ENCODE measurements at regions not wholly inside any gene's neighbourhood (a gene's known extent, or its start where the extent isn't known, plus 50 kb on each side); places are given as distances from the start of the nearest gene placed in this dataset.

DNA sequence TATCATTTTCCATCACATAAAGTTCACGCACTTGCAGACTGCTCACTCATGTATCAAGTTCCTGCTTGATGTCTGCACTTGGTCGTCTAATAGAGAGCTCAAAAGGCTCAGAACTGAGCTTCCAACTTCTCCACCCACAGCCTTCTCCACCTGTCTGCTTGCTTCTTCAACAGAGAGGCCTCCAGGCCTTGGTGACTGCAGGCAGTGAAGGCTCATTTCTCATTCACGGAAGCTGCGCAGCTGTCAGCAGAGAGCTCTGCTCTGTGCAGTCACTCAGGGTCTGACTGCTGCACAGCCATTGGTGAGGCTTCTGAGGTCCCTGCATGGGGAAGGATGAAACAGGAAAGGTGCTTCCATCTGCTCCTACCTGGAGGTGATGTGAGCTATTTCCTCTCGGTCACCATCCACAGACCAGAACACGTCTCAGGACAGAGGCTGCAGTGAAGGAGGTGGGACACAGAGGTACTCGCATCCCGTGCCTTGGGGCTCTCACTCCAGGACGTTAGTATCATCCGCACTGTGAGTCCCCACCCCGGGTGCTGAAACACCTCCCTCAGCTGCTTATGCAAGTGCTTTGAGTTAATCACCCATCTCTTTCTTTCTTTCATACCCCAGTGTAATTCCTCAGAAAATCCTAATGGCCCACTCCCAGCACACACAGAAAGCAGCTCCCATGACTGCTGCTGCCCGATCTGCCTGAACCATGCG is 126.2 kb downstream of the TMEM18 start:
- no peak for DNase-seq (ENCODE audit: low spot score)

DNA sequence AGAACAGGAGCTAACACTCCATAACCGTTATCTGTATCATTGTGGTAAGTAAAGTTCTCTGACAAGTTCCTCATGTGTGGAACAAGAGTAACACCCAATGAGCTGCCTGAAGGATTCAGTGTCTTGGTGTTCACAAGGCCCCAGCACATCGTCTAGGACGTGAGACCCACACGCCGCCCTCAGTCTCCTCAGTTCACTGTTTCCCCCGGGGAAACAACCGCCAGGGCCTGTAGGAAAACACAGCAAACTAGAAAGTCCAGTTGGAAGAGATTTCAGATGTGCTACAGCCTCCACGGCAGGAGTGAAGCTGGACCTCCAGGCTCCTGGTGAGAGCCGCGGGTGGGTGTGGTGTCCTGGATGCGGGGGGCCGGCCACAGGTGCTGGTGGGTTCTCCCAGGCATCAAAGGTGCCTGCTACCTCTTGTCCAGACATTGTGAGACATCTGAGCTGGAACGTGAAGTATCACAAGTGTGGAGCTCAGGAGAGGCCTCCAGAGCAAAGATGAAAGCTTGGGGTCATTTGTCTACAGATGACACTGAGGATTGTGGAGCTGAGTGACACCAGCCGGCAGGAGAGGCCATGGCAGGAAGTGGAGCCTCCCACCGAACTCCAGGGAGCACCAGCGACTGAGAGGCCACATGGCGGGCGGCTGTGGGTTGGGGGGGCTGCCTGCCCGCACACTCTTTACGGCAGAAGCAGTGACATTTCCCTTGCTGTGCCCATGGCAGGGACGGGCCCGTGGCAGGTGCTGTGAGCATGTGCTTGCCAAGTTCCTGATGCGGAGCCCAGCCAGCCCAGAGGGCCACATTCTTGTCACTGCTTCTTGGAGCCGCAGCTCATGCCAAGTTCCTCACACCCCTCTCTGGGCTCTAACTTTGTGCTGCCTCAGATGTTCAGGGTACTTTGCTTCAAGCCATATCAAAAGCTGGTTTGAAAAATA is 131.2 kb downstream of the TMEM18 start:
- DNase-seq (ENCODE audit: low spot score) = no peak

DNA sequence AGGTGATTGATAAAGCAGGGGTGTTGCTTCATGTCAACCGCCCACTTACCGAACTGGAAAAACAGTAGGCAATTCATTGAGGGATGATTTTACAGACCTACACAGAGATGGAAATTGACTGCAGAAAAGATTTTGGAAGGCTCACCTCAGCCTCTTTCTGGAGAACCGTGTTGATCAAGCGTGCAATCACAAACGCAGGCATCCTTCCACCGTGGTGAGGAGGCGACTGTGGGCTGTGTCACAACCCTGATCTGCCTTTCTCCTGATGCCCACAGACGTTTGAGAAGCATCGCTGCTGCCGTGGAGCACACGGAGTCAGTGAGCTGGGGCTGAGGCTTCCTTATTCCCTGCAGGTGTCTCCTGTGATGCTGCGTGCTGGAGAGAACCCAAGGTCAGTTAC is 132.0 kb downstream of the TMEM18 start:
- no peak for DNase-seq (ENCODE audit: low spot score)

DNA sequence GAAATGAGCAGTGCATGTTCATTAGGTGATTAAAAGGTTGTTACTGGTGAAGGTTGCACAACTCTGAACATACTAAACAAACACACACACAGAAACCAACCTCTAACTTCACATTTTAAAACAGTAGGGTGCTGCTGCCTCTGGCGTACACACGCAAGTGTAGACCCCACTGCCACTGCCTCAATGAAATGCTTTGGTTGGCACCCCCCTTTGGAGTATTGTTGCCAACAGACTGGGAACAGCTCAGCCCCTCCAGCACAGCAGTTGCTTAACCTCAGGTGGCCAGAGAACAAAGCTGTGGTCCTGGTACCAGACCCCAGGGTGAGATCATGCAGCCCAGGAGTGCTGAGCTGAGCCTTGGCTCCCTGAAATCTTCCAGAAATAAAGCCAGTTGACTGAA is 138.6 kb downstream of the TMEM18 start:
- DNase-seq (ENCODE audit: low spot score) = no peak

DNA sequence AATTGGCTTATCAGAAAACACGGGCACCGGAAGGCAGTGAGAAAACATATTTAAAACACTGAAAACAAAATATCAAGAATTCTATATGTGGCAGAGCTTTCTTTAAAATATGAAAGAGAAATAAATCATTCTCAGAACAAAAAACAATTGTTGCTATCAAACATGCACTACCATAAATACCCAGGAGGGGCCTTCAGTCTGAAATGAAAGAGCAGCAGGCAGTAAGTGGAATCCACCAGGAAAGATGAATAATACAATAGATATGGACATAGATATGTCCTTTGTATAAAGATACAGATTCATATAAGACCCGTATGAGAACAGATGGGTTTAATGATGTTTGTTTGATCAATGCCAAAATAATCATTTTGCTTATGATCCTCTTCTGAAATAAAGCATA is 142.0 kb downstream of the TMEM18 start:
- no peak for DNase-seq (ENCODE audit: low spot score)

DNA sequence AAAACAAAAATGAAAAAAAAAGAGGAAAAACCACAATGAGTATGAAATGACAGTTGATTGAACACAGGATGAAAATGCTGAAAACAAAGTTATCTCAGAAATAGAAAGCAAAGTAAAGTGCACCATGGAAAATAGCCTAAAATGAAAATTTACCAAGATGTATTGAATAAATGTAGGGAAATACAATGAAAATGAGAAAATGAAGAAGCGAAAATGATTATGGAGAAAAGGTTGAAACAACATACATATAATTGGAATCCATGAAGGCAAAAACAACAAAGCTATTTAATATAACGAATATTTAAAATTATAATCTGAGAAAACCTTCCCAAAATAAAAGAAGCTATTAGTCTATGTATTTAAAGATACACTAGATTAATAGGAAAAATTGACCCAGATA is 147.4 kb downstream of the TMEM18 start:
- no peak for DNase-seq (ENCODE audit: low spot score)

DNA sequence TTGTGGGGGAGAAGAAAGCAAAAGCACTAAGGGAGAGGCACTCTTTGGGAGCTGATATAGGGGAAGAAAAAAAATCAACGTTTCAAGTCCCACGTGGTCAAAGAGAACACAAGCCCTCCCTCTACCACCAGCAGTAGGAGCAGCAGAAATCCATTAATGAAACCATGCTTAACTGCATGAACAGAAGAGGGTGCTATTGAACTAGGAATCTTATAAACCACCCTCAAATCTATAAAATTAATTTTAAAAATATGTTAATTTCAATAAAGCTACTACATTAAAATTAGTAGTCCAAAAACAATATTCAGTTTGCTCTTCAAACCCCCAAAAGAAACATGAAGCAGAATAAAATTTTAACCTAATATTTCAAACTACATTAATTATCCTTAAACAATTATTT is 147.8 kb downstream of the TMEM18 start:
- peak; percentile 2 for DNase-seq (ENCODE audit: low spot score)

DNA sequence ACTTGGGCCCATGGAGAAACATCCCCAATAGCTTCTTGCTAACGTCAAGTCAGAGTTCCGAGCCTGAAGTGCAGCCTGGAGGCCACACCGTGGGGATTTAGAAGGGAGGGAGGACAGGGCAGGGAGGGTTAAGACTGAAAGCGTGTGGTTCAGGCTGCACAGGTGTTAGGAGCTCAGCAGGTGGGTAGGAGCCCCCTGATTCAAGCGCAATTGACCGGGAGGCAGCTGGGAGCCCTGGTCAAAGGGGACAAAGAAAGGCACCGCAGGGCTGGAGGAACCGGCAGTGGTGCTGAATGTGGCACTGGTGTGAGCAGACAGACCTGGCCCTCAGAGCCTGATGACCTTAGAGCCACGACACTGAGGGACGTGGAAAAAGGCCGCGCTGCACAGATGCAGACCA is 149.6 kb downstream of the TMEM18 start:
- DNase-seq (ENCODE audit: low spot score) = no peak

DNA sequence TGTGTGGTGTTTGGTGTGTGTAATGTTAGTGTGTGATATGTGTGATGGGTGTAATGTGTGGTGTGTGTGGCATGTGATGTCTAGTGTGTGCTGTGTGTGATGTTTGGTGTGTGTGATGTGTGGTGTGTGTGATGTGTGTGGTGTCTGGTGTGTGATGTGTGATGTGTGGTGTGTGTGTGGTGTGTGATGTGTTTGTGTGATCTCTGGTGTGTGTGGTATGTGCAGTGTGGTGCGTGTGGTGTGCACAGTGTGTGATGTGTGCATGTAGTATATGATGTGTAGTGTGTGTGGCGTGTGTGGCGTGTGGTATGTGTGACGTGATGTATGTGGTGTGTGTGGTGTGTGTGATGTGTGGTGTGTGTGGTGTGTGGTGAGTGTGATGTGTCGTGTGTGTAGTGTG is 150.3 kb downstream of the TMEM18 start:
- no peak for DNase-seq (ENCODE audit: low spot score)

DNA sequence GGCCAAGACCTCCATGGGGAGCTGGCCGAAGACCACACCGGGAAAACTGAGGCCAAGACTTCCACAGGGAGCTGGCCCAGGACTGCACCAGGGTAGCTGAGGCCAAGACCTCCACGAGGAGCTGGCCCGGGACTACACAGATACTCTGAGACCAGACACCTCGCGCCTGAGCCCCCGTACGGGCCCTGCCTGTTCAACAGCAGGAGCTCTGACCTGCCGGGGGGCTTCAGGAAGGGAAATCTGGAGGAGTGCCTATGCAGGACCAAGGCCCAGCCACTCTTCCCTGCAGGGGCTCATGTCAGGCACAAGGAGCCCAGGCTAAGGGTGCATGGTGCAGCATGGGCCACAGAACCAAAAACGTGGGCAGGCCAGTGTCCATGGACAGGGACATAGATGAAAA is 151.6 kb downstream of the TMEM18 start:
- DNase-seq (ENCODE audit: low spot score) = no peak

DNA sequence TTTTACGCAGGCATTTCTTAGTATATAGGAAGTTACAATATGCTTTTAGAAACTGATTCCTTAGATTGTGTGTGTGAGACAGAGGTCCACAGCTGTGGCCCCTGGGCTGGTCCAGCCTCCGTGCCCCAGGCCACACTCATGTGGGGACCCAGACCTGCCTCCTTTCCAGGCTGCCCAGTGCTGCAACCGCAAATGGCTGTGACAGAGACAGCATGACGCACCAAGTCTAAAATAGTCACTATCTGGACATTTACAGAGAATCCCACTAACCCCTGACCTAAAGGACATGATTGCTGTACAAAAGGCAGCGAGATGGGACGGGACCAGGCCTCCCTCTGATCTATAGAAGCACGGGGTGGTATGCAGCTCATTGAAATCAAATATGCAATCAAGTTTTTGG is 152.2 kb downstream of the TMEM18 start:
- DNase-seq (ENCODE audit: low spot score) = no peak

DNA sequence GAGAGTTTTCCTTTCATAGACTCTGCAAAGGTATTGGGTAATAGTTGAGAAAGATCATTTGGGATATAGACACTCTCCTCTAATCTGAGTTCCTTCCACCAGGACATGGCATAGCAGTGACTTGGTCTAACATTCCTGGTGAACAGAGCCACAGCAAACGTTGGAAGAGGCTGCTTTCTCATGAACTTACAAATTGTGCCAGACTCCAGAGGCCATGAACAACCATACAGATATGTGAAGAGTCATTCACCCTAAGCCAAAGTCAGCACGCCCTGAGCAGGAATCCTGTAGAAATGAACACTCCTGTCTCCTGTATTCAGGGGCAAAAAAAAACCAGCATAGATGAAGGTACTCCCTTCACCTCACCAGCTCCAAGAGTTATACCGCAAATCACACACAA is 152.8 kb downstream of the TMEM18 start:
- DNase-seq (ENCODE audit: low spot score) = no peak

DNA sequence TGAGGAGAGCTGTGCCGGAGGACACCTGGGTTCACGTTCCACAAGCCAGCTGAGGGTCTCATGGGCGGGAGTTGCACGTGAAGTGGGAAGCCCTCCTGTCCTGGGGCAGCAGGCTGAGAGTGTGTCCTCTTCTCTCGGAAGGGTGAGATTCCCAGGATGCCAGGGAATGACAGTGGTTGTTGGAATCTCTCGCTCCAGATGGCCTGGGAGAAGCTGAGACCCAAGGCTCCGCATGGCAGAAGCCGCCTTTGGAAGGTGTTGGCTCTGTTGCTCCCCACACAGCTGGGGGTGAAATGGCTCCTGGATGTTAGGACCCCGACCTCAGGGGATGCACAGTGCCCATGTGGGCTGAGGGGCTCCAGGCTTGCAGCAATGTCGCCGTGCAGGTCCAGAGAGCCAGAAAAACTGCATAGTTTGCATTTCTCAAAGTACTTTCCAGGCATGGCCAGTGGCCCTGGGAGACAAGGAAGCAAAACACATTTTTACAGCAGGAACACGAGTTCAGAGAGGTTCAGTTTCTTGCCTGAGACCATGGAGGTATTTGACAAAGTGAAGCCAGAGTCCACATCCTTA is 153.4 kb downstream of the TMEM18 start:
- no peak for DNase-seq (ENCODE audit: low spot score)

DNA sequence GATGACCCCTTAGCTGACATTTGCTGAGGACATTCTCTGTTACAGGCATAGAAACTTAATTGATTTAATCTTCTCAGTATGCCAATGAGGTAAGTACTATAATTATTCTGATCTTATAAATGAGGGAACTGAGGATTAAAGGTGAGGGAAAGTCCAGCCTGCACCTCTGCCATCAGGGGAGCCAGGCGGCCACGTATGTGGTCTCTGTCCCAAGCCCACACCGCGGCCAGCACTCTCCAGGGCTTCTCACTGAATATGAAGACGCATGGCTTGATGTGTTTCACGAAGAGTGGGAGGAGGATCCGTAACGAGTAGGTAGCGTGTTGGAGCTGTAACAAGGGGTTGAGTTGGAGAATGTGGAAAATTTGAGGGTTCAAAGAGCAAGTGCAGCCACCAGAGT is 154.4 kb downstream of the TMEM18 start:
- DNase-seq (ENCODE audit: low spot score) = no peak

DNA sequence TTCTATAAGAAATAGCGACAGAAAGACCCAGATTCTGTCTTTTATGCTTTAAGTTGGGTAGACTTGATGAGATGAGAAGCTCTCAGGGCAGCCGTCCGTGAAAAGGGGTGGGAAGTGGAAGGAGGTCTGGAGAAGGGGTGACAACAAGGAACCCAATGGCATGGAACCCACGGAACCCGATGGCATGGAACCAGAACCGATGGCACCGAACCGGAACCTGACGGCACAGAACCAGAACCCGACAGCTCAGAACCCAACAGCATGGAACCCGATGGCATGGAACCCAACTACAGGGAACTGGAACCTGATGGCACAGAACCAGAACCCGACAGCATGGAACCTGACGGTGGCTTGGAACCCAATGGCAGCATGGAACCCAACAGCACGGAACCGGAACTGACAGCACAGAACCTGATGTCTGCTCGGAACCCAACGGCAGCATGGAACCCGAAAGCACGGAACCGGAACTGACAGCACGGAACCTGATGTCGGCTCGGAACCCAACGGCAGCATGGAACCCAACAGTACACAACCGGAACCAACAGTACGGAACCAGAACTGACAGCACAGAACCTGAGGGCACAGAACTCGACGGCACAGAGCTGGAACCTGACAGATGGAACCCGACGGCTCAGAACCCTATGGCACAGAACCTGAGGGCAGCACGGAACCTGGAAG is 155.2 kb downstream of the TMEM18 start:
- DNase-seq (ENCODE audit: low spot score) = no peak

DNA sequence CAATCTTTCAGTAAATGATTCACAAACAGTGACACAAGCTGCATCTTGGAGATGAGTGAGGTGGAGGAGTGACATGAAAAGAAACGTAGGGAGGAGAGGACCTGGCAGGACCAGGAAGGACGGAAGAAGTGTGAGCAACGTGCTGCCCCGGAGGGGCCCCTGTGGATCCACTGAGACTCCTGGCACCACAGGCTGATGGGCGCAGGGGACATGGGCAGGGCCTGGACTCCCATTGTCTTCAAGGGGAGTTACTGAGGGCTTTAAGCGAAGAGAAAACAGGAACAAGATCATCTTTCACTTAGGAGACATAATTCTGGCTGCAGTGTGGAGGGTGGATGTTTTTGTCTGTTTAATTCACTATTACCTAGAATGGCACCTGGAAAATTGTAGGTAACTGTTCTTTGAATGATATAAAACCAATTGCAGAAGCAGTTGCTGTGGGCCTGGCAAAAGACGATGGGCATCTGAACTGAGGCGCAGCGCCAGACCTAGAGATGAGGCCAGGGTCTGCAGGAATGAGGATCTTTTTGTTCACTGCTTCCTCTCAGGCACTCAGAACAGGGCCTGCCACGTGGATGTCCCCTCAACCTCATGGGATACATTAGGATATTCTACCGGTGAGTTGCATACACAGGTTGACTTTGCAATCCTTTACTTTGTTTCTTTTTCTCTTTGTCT is 156.4 kb downstream of the TMEM18 start:
- DNase-seq (ENCODE audit: low spot score) = no peak

DNA sequence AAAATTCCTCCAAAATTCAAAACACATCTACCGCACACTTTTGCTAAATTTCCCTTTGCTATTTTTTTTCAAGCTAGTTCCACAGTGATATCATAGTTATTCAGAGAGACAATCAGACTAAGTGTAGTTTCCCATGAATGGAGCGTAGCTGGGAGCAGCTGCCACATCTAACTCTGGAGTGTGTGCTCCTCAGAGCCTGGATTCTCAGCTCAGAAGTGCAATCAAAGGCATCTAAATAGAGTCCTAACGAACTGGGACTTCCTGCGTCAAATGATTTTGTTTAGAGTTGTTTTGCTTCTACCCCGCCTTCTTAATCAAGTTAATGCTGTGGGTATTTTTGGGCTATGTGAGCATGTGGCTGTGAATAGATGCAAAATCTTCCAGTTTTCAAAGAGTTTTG is 160.3 kb downstream of the TMEM18 start:
- no peak for DNase-seq (ENCODE audit: low spot score)

DNA sequence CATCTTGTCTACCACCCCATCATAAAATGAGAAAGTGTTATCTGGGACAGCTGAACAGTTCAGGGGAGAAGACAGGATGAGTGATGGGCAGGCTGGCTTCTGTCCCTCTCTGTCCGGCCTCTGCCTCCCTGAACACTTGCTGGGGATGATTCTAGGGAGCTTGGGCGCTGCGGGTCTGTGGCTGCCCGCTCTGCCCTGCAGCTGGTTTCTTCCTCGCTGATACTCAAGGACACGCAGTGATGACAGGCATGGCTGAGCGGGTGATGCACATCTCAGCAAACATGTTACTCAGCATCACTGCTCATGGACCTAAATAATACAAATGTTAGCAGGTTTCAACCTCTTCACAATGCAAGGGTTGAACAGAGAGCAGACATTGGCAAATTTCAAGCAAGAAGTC is 161.1 kb downstream of the TMEM18 start:
- no peak for DNase-seq (ENCODE audit: low spot score)

DNA sequence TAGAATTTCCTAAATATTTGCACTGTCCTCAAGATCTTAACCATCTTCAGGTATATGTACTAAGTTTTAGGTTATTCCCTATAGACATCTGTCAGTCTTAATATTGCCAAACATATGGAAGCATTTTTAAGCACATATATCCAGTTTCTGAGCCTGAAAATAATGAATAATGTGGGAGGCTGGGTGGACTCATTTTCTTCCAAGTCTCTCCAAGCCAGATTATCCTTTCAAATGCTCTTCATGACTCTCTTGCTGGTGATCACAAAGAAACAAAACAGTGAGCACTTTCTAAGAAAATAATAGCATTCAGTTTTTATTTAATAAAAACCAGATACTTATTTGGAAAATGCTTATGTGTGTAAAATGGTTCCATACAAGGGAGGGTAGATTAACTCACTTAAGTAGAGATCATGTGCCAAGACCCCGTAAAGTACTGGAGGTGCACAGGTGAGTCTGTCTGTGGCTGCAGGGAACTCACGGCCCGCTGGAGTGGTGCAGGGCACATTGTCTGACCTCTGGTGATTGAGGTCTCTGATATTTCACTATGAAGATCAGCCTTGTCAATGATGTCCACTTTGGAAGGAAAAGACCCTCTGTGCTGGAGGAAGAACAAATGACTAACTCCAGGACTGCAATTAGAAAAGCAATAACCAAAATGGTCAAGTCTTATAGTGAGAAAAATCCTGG is 161.6 kb downstream of the TMEM18 start:
- DNase-seq (ENCODE audit: low spot score) = no peak

DNA sequence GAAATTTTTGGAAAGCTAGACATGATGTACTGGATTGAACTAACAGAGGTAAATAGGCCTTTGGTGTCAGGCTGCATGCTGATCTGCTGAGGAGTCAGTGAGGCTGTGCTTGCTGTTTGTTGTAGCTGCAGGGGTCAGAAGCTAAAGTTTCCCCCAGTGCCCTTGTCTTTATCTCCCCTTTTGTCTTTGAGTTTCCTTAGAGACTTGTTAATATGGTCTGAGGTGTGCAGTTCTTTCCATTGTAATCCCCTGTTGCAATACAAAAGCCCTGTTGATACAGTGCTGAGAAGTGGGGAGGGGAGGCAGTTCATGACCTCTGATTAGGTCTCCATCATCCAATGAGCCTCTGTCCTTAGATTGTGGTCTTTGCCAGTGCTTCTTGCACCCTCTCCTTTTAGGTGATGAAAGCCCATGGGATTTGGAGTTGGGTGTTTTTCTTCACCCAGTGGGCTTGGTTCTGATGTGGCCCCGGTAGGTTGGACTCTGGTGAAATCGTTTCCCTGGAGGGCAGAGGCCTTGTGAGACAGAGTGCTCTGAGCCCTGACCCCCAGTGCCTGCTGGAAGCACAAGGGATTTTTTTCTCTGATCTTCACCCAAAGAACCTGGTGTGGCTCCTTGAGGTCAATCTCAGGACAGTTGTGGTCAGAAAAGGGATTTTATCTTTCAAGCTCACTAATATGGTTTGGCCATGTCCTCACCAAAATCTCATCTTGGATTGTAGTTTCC is 163.1 kb downstream of the TMEM18 start:
- no peak for DNase-seq (ENCODE audit: low spot score)

DNA sequence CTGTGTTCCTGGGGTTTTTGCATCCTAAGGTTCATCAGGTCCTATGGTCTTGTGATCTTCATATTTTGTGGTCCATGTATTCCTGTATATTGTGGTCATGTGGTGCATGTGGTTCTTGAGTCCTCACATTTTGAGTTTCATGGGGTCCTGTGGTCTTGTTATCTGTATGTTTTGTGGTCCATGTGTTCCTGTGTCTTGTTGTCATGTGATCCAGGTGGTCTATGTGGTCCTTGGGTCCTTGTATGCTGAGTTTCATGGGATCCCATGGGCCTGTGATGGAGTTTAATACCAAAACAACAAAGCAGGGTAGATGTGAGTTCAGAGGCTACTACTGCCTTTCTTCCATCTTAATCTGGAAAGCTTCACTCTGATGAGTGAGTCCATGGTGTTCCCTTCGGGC is 166.4 kb downstream of the TMEM18 start:
- DNase-seq (ENCODE audit: low spot score) = no peak

Data from LoVo (cell line).